Renal cortical epithelial cell (primary cell): ENCODE measurements at regions not wholly inside any gene's neighbourhood (a gene's known extent, or its start where the extent isn't known, plus 50 kb on each side); places are given as distances from the start of the nearest gene placed in this dataset.

Experiments
- DNase-seq: peaks from one replicate; pipeline ENCODE4 v3.0.0-alpha.2; 2011; ENCODE audit warnings: low read depth

- no peak for DNase-seq
Observed at GRCh38 chr16:51733181-51733580, 582.1 kb upstream of the SALL1 start.

GRCh38 chr16:51731160-51731559 lies 580.1 kb upstream of the SALL1 start:
- no peak for DNase-seq

- no peak for DNase-seq
Observed at GRCh38 chr16:51723036-51723724, 572.1 kb upstream of the SALL1 start.

DNA sequence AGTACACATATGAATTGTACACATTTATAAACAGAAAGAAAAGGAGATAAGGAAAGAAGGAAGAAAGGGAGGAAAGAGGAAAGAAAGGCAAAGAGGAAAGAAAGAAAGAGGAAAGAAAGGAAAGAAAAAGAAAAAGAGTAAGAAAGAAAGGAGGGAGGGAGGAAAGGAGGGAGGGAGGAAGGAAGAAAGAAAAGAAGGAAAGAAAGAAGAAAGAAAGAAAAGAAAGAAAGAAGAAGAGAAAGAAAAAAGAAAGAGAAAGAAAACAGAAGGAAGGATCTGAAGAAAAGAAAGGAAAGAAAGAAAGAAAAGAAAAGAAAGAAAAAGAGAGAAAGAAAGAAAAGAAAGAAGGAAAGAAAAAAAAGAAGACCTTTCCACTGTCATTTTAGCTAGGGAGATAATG lies 571.4 kb upstream of the SALL1 start:
- DNase-seq, result no peak

GRCh38 chr16:51719376-51719775 lies 568.3 kb upstream of the SALL1 start:
- DNase-seq, result peak; percentile 26

DNA sequence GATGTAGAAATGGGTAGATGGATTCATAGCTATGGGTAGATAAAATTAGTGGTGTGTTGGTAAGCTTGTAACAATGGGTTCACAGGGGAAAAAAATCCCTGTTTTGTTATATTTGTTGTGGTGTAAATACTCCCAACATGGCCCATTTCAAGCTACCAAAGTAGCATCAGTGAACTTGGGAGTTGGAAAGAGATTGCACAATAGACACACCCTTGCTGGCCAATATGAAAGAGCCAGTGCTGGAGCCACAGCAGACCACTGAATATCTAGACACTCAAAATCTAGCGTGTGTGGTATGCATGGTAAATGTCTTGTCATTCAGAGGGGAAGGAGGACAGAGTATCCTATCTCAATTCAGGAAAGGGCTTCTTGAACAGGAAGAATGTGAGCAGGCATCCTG lies 565.1 kb upstream of the SALL1 start:
- no peak for DNase-seq

DNA sequence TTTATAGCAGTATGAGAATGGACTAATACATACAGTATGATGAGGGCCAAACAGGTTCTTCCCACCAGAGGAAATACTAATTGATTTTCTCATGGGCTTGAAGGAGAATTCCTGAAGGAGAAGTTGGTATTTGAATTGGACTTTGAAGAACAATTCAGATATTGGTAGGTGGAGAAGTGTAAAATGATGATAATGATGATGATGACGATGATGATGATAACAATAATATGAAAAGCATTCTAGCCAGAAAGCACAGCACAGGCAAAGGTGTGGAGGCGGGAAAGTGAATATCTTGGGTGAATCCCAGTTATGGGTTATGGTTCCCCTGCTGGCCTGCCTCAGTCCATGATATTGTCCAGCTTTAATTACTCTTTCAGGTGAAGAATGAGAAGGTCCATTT lies 562.4 kb upstream of the SALL1 start:
- DNase-seq, result no peak

GRCh38 chr16:51710905-51711563 lies 560.0 kb upstream of the SALL1 start:
- DNase-seq, result no peak

GRCh38 chr16:51710186-51710585 lies 559.1 kb upstream of the SALL1 start:
- no peak for DNase-seq

DNA sequence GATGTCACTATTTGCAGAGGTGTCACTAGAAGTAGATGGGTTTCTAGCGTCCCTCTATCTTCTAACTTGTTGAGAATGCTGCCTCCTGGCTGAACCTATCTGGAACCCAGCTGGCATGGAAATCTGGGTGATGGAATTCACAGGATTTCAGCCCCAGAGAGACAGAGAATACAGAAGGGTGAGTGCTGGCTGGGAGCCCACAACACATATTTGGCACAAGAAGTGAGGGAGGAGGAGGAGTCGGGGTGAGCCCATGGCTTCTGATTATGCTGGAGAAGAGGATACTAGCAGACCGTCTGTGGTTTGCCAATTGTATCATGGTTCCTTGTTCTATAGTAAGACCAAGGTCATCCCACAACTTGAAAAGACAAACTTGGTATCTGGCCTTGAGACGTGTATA lies 557.8 kb upstream of the SALL1 start:
- no peak for DNase-seq

DNA sequence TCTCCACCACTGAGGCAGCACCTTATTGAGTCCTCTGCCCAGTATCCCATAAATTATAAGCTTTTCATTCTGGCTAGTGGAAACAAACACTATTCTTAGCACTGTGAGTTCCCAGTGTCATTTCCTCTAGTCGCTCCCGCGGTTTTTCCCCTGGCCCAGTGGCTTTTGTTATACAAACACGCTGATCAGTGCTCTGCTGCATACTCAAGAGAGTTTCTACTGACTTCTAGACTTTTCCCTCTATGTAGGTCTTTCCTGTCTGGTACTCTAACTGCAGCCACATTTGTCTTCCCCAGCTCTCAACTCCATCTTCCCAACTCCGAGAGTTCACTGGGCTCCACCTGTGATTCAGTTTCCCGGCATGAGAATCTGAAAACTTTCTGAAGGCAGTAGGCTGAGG lies 556.6 kb upstream of the SALL1 start:
- no peak for DNase-seq

DNA sequence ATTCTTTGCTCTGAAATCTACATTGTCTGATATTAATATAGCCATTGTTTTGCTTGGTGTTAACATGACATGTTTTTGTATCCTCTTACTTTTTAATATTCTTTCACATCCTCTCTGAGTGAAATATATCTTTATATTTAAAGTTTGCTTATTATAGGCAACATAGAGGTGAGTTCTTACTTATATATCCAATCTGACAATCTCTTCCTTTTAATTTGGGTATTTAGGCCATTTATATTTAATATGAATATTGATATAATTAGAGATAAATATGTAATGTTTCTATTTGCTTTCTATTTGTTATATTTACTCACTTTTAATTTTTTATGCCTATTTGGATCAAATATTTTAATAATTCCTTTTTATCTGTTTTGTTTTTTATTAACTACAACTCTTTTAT lies 554.1 kb upstream of the SALL1 start:
- DNase-seq, result no peak

- no peak for DNase-seq
Observed at GRCh38 chr16:51701025-51701424, 550.0 kb upstream of the SALL1 start.

DNA sequence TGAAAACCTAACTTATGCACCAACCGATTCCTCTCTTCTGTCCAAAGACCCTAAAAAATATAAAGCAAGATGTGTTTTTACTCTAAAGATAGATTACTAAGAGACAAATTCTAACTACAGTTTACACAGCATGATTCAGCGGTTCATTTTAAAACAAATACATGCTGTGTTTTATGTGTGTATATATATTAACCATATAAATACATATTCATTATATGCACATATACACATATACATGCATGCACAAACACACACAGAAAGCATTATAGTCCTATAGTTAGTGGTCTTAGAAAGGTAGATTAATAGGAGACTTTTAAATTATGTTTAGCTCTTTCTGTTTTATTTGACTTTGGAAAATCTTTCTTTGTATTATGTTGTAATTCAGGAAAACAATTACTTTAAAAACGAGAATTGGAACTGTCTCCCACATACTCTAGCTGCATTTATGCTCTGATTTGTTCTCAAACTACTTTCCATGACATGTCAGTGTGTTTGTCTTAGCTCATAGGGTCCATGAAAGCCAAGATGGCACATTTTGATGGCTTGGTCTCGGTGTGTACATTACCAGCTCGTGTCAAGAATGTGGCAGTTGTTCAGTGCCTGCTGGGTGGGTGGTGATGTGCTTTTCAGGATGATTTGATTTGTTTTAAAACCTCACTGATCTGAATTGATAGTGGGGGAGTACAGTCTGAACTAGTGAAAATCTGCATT lies 548.8 kb upstream of the SALL1 start:
- DNase-seq, result no peak

- no peak for DNase-seq
Observed at GRCh38 chr16:51698647-51699046, 547.6 kb upstream of the SALL1 start.

GRCh38 chr16:51697454-51697853 lies 546.4 kb upstream of the SALL1 start:
- DNase-seq, result peak; percentile 1

DNA sequence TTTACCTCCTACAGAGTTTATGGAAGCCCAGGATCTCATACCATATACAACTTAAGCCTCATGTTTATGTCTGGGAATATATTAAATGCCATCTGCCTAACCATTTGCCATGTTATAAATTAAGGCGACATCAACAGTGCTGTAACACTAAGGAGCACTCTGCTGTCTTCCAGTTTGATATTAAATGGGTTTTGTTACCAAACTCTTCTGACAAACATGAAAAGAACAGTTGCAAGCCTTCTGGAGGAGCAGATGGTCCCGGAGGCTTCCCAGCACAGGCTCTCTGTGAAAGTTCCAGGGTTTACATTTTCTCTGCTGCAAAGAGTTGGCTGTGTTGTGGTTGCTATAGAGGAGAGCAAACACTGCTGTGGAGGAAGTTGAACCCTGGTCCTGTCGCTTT lies 545.3 kb upstream of the SALL1 start:
- DNase-seq, result no peak

- no peak for DNase-seq
Observed at GRCh38 chr16:51691109-51691508, 540.0 kb upstream of the SALL1 start.

- DNase-seq, result no peak
Observed at GRCh38 chr16:51685498-51685897, 534.4 kb upstream of the SALL1 start.

DNA sequence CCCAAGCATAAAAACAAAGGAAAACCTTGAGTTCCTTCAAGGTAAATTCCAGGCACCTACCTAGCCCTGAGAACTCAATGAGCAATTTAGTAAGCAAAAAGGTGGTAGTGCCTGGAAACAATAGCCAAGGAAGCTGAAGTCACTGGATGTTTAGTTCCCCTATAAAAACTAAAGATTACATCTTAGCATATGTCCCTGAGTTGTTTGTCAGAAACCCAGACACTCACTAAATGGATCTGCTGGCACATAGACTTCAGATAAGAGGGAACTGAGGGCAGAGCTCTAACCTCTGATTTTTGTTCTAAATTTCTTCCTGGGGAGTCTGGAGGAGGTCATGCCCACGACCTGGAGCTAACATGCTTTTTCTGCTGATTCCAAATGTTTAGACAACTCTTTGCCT lies 532.8 kb upstream of the SALL1 start:
- no peak for DNase-seq

GRCh38 chr16:51682905-51683304 lies 531.8 kb upstream of the SALL1 start:
- no peak for DNase-seq

DNA sequence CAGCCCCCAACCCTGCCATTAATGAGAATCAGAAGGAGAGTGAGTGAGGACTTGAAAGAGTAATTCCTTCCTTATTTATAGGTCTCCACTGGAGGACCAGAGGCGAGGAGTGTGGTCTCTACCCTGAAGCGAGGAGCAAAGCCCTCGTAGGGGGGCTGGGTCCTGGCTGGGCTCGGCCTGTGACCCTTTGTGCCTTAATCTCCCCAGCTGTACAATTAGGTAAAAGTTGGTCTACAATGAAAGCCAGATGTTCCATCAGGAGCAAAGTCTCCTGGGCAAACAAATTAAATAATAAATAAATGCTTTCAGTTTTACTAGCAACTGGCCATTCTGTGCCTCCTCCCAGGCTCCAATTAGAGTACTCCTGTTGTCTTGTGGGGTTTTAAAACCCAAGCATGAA lies 523.5 kb upstream of the SALL1 start:
- DNase-seq, result no peak

DNA sequence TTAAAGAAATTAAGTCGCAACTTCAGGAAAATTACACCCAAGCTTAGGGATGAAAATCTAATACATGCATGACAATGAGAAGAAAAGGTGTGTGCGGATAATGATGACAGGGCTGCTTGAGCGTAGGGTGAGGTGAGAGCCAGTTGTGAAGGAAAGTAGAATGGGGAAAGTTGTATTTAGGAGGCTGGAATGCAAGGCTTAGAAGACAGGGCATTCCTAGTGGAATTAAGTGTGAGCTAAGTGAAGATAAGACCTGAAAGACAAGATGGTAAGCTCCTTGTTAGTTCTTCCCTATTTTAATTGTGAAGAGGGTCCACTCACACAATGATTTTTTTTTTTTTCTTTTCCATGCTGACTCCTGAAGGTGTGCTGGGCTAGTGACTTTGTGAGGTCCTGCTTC lies 519.5 kb upstream of the SALL1 start:
- DNase-seq, result no peak
